CD4-positive, alpha-beta T cell treated with Interleukin-15 for 1 hour (primary cell): ENCODE measurements at regions not wholly inside any gene's neighbourhood (a gene's known extent, or its start where the extent isn't known, plus 50 kb on each side); places are given as distances from the start of the nearest gene placed in this dataset.

ENCODE experiments used
- DNase-seq: peaks from one replicate; pipeline ENCODE4 v3.0.0-alpha.2; 2020

DNA sequence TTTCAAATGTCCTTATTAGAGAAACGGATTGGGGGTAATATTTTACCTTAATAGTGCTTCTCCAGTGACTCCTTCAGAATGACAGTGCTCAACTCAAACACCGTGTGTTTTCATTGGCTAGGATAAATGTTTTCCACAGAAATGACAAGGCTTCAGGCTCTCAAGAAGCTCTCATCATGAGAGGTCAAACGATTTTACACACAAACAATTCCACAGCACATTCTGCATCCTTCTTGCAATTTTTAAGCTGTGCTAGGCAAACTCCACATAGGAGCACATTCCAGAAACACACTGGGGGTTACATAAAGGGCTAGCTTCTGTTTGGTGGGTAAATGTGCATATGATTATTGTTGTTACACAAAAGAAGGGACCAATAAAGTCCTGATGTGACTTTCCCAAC lies 75.5 kb upstream of the IPO9 start:
- no peak for DNase-seq

DNA sequence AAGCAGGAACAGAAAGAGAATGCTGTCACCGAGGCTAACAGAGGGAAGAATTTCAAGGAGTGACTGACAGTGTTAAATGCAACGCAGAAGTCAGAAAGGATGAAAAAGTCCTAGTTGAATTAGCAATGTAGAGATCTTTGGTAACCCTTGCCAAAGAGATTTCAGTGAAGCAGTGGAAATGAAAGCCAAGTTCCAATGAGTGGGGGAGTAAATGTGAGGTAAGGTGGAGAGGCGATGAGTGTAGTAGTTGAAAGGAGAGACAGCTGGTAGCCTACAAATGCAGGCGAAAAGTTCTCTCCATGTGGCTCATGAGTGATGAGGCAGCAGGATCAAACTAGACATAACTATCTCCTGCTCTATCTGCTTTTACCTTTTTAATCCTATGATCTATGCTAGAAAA lies 74.6 kb upstream of the IPO9 start:
- DNase-seq = no peak

DNA sequence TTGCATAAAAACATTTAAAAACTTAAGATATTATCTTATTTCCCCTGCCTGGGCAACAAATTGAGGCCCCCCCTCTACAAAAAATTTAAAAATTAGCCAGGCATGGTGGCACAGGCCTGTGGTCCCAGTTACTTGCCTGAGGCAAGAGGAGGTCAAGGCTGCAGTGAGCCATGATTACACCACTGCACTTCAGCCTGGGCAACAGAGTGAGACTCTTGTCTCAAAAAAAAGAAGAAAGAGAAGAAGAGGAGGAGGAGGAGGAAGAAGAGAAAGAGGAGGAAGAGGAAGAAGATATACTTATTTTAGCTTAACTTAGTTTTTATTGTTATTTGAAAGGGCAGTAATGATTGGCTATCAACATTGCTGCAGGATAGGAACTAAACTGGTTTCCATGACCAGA lies 73.8 kb upstream of the IPO9 start:
- no peak for DNase-seq

DNA sequence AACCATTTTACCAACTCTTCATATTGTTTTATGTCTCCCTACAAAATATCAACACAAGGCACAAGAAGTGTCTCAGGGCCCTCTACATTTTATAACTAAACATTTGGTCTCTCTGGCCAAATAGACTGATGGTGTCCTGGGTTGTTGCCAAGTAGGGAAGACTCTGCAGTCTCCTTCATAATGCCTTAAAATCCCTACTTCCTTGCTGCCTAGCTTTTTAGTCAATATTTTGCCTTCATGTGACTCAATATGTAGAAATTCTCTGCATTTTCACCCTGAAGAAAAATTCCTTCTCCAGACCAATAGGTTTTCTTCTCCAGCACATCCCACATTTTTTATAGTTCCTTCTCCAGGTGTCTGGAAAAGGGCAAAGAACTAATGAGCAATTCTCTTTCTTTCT lies 72.6 kb upstream of the IPO9 start:
- no peak for DNase-seq

DNA sequence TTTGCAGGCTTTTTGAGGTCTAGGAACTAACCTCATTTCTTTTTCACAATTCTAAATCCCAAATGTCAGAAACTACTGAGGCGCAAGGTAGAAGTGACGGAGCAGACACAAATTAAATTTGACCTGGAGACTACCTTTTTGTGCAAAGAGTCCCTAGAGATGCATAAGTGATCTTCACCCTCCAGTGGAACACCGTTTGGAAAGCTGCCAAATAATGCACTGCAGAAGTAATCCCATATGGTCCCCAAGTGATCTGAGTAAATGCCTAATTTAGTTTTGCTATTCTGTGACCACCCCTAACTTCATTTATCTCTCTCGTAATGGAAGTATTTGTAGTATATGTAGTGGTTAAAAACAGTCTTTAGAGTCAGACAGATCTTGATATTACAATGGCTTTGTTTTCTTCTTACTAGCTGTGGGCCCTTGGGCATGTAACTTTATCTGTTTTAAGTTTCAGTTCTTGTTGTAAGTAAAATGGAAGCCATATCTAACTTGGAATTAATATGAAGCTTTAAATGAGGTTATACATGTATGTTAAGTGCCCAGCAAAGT lies 70.4 kb upstream of the IPO9 start:
- no peak for DNase-seq

DNA sequence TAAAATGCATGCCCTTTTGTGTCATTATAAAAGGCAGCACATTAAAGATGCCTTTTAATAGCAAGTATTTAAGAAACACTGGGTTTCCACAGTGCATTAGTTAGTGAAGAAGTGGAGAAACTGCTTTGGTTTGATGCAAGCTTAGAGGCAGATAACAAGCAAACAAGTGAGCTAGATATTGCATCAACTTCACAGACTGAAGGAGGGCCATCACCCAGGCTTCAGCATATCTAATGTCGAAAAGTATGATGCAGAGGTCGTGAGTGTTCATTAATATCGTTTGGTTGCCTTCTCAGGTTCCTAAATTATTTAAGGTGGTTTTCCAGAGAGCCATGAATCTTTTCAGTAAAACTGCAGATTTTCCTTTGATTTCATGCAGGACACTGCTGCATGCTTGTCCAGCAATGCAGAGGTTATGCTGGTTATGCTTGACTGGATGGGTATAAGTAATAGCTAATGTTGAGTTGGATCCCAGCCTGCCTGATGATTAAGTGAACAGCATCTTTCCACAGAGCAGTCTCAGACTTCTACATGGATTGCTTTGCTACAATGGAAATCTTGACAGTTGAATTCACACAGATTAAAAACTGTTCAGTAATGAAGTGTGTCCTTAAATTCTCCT lies 69.7 kb upstream of the IPO9 start:
- DNase-seq = no peak

DNA sequence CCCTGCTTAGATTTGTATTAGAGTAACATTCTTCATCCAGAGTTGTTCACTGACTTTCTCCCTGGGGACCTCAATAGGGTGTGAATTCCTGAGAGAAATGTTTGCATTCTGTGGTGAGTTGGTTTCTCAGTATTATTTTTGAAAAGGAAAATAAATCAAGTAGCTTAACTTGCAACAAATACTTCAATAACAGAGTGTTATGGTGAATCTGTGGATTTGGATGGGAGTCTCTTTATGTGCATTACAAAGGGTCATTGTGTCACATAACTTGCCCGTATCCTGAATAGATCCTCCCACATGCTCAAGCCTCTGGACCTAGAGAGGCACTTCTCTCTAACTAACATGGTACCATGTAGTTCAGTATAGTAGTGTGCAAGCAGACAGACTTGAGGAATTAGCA lies 68.4 kb upstream of the IPO9 start:
- DNase-seq = no peak

DNA sequence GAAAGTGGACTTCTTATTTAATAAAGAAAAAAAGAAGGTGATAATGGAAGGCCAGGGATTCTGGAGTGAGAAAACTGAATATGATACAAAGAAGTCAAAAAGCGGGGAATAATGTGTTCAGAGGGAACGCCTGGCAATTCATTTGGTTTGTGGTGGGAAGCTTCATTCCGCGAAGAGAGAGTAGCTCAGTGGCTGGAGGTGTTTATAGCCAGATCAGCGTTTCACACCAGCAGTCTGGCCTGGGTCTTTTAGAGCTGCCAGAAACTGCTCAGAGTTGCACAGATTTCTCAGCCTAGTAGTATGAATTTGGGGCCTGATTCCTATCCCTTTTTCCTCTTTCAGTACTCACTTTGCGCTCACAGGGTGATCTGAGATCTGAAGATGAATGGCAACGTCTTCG lies 67.8 kb upstream of the IPO9 start:
- no peak for DNase-seq

DNA sequence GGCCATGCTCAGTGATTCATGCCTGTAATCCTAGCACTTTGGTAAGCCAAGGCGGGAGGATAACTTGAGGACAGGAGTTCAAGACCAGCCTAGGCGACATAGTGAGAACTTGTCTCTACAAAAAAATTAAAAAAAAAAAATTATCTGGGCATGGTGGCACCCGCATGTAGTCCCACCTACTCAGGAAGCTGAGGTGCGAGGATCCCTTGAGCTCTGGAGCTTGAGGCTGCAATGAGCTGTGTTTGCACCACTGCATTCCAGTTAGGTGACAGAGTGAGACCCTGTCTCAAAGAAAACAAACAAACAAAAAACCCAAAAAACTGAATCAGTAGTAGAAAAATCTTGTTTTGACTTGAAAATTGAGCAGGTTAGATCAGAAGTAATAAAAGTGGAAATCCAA lies 67.1 kb upstream of the IPO9 start:
- no peak for DNase-seq

DNA sequence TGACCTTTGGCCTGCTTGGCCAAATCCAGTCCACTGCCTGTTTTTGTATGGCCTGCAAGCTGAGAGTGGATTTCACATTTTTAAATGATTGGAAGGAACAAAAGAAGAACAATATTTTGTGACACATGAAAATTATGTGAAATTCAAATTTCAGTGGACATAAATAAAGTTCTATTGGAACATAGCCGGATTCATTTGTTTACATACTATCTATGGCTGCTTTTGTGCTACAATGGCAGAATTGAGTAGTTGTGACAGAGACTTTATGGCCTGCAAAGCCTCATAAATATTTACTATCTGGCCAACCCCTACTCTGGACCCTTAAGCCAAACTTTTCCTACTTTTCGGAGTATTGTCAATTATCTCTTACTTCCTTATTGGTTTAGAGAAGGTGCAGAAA lies 66.6 kb upstream of the IPO9 start:
- no peak for DNase-seq

DNA sequence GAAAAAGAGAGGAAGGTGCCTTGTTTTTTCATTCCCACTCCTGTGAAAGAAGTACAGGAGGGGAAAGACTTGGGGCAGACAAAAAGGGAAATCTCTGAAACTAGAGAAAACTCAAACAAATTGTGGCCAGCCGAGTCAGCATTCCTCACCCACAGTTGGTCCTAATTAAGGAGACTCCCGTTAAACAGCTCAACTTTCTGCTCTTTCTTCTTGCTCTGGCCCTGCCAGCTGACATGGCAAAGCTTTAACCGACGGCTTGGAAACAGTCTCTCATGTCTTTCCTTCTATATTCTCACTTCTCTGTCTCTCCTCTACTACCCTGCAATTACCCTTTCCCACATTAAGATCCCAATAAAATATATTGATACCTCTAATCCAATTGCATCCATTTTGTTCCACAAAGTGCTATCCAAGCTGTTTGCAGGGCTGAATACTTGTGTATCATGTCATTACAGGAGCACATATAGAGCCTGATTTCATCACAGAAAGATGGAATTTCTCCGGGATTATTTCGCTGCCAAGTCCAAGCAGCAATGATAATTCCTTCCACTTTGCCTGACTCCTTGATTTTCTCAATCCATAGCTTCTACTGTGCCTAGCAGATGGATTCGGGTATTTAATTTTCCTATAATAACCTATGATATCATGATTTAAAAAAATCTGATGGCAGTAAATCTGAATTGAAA lies 65.4 kb upstream of the IPO9 start:
- no peak for DNase-seq

DNA sequence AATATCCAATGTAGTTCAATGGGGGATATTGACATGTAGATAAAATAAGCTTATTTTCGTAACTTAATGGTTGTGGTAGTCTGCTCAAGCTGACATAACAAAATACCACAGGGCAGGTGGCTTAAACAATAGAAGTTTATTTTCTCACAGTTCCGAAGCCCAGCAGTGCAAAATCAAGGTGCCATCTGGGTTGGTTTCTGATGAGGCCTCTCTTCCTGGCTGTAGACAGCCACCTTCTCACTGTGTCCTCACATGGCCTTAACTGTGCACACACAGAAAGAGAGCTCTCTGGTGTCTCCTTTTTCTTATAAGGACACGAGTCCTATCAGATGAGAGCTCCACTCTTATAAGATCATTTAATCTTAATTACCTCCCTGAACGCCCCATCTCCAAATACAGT lies 64.8 kb upstream of the IPO9 start:
- no peak for DNase-seq

DNA sequence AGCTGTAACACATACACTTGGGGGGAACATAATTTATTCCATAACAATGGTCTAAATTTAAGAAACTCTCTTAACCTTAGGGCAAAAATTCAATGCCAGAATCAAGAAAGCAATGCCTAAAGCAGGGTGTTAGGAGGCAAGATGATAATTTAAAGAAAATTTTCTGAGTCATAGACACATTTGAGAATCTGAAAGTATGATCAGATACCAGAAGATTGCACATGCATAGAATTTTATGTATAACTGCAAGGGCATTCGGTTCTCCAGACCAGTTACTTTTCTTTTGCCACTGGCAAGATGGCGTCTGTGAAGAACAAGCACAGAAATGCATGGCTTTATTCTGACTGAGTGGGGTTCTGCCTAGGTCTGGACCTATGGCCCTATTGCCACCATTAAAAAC lies 64.4 kb upstream of the IPO9 start:
- DNase-seq = no peak

DNA sequence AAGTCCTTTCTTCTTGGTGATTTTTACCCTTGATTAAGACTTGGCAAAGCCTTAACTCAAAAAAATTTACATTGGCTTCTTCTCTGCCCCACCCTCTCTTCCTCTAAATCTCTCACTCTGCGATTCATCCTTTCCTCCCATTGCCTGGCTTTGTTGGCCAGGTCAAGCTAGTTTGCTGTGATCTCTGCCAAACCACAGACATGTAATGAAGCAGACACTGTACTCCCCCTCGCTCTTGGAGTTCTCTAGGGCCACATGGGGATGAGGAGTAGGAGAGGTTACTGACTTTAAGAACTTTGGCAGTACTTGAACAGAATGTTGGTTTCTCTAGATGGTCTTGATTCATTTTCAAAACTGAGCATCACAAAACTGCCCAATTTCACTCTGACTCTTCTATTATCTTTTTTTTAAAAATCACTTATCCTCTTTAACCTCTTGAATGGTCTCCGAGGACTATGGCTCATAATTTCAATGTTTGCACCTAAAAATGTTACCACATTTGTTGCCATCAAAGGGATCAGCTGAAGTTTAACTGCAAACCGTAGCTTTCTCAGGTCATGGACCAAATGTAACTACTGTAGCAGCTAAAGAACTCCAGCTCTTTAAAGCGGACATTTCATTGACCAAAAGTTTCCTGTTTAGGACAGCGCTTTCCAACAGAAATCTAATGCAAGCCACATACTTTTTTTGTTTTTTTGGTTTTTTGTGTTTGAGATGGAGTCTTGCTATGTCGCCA lies 62.7 kb upstream of the IPO9 start:
- no peak for DNase-seq

DNA sequence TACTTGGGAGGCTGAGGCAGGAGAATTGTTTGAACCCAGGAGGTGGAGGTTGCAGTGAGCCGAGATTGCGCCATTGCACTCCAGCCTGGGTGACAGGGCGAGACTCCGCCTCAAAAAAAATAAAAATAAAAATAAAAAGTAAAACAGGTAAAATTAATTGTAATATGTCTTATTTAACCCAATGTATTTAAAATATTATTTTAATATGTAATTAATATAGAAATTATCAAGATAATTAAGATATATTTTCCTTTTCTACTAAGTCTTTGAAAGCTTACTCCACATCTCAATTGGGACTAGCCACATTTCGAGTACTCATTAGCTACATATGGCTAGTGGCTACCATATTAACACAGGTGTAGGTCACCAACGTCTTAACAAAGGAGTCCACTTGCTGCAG lies 61.6 kb upstream of the IPO9 start:
- no peak for DNase-seq

DNA sequence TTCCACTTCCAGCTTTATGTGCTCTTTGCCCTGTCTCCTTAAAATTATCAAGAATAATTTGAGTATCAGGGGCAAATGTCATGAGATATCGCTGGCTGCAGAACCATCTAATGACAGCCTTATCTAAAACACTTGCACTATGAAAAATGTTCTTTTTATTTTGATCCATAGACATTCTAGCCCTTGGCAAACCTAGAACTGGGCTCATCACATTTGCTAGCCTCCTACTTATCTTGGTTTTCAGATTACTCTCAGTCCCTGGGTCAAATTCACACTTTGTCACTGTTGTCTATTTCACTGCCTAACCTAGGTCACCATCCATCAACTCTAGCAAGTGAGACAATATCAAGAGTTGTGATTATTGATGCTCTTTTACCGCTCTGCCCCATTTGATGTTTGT lies 59.9 kb upstream of the IPO9 start:
- DNase-seq = no peak

DNA sequence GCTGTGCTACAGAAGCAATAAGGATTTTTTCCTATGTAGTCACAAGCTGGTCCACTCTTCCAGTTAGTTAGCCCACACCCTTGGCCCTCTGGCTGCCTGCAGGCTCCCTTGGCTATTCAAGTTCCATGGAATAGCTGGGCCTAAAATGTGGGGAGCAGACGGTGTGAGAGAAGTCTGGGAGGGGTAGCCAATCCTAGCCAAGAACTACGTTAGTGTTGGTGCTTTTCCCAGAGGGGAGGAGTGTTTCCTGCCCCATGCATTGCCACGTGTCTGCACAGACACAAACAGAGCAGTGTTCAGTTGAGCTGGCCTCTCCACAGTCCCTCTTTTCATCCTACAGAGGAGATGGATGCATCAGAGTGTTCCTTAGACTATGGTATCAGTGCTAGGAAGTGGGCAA lies 59.0 kb upstream of the IPO9 start:
- DNase-seq = no peak

DNA sequence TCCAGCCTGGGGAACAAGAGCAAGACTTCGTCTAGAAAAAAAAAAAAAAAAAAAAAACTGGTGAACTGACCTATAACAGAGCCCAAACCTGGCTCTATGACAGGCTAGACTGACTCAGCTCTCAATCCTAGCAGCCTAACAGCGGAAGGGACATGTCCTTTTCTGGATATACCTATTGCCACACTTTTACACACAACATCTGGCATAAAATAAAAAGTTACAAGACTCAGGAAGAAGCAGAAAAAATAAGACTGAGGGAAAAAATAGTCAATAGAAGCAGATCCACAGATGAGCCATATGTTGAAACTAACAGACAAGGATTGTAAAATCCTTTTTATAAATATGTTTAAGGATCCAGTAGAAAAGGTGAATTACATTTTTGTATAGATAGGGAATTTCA lies 57.5 kb upstream of the IPO9 start:
- no peak for DNase-seq

DNA sequence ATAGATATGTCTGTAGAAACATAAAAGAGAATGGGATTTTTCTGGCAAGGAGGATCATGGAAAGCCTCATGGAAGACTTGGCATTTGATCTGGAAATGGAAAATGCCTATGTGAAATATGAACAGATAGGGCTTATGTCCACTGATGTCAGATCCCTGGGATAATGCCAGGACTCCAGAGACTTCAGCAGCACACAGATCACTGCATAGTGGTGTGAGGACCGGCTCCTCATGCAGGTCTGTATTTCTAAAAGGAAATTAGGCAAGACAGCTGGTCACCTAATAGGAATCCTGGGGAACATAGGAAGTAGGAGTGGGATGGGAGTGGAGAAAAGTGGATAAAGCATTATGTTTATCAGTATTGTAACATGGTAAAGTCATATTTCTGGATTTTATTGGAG lies 56.8 kb upstream of the IPO9 start:
- no peak for DNase-seq

DNA sequence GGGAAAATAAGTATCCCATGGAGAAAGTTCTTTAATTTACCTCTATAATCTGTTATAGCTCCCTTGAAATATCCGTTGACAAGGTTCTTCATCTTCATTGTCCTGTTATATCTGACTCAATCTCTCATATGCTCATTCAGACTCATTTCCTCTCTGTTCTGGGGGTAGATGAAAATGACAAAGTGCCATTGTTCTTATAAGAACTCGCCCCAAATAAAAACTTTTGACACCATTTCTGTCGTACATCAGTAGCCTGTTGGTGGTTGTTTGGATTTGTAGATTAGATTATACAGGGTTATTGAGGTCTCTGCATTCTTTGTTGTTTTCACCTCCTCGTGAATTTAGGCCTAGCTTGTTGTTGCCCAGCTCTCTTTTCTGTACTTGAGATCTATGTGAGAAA lies 55.2 kb upstream of the IPO9 start:
- DNase-seq = no peak

DNA sequence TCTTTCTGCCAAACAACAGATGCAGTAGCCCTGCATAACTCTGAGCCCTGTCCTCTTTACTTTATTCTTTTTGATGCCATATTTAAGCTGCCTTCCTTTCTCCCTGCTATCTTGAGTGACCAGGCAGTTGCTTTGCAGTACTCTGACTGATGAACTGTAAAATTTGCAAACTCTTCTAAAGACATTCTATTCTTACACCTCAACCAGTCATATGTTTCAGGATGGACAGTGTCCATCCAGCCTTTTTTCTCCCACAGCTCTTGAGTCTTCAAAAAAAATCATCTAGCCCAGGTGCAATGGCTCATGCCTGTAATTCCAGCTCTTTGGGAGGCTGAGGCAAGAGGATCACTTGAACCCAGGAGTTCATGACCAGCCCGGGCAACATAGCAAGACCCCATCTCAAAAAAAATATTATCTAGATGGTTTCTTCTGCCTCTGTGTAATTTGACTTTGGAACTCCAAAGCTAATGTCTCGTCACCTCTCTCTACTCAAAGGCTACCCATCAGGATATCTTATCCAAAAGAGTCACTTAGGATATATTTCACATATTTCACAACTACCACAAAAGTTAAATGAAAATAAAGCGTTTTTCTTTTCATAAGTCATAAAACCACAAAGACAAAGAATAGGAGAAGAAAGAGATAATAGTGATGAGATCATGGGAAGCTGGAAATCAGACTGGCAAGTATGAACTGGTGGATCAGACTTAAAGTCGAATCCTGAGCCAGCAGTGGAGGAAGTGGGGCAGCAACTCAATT lies 54.6 kb upstream of the IPO9 start:
- DNase-seq = no peak

DNA sequence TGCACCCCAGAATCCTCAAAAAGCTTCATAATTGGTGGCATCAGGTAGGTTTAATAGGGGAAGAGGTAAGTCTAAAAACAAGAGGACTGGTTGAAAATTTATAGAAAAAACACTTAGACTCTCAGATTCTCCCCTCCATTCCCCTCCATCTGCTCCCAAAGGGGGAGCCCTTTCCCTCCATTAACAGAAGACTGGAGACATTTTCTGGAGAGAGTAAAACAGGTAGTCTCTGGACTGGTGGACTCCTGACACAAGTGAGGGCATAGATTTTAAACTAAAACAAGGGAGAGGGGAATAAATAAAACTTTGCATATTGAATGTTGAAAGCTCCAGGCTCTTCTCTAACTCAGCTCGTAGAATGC lies 54.0 kb upstream of the IPO9 start:
- DNase-seq = no peak

DNA sequence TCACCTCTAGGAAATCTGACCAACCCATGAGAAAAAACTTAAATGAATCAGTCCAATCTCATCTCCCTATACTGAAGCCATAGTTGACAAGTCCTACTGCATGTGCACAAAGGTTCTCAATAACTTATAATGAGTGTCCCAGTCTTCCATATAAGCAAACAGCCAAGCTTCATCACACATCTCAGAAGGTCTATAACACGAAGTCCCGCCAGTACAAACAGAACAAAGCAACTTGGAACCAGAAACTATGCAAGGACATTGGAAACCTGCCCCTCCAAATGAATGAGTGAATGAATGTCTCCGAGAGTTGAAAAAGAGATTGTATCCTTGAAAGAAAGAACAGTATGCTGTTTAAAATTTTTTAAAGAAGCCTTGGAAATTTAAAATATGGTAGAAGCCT lies 53.6 kb upstream of the IPO9 start:
- DNase-seq = no peak
